Nephron (organoid): ENCODE measurements at regions not wholly inside any gene's neighbourhood (a gene's known extent, or its start where the extent isn't known, plus 50 kb on each side); places are given as distances from the start of the nearest gene placed in this dataset.

ENCODE experiments used
- H3K27ac Mint-ChIP-seq, 3 experiments: 2 replicates each; pipeline ENCODE4 v1.8.0; 2020; ENCODE audit warnings: mixed read lengths in 3 of 3, mild to moderate bottlenecking in 2 of 3, moderate library complexity in 1 of 3
- H3K27me3 Mint-ChIP-seq: 2 replicates; pipeline ENCODE4 v1.8.0; 2021; ENCODE audit warnings: low read depth, mild to moderate bottlenecking, moderate library complexity, mixed read lengths
- H3K36me3 Mint-ChIP-seq: 2 replicates; pipeline ENCODE4 v1.8.0; 2020; ENCODE audit warnings: low read depth, mixed read lengths
- H3K4me1 Mint-ChIP-seq: 2 replicates; pipeline ENCODE4 v1.8.0; 2020; ENCODE audit warnings: mixed read lengths
- H3K4me3 Mint-ChIP-seq, 3 experiments: 2 replicates each; pipeline ENCODE4 v1.8.0; 2020; ENCODE audit warnings: mild to moderate bottlenecking in 3 of 3, mixed read lengths in 3 of 3, moderate library complexity in 2 of 3
- H3K9me3 Mint-ChIP-seq: 2 replicates; pipeline ENCODE4 v1.8.0; 2020; ENCODE audit warnings: mixed read lengths
- CTCF ChIP-seq, 3 experiments: fragments of 200-600 bp; sonication (generic); IDR thresholded peaks; one replicate each; pipeline ENCODE4 v1.5.0; 2021; ENCODE audit warnings: antibody characterized with exemption in 3 of 3; ENCODE audit not compliant: unreplicated experiment in 3 of 3

DNA sequence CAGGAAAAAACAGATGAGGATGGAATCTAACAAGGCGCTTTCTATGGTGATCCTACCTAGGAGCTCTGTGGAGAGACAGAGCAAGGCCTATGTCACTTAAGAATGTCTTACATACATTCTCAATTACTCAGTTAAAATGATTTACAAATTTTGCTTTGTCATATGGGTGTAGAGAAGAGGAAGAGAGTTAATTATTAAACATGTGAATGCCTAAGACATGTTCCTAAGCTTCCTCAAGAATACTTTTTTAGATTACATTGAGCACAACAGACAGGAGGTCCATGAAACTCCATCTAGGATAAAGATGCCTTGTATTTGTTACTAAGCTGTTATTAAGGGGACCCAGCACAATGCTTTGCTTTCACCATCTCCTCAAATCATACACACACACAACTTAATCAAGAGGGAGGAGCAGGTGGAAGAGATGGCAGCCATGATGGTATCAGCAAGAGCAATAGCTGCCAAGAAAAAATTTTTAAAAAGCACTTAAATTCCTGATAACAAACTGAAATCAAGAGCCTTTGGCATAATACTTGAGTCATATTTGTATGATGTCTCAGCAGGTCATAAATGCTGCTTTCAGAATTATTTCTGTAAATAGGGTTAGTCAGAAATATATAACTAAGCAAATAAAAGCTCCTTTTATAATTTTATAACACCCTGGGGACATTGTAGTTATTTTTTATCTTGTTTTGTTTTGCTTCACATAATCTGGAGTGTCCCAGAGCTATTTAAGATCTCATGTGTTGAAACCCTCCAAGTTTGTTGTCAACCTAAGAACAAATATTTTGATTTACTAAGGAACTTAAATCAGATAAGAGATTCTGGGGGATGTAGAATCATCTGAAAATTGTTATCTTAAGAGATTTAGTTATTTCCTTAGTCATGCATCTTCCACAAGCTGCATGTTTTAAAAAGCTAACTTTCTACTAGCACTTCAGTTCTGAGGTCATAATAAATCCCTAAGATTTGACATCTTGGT lies 70.0 kb upstream of the CD2AP start:
- H3K27ac Mint-ChIP-seq: peak overlapping the region; percentile 55 to 70 (median 67)
- TF ChIP-seq CTCF (IDR thresholded peaks at IDR 0.05; ENCODE audit: unreplicated experiment in 3 of 3): no peak
- no peaks in the 10 kb centered on the region for H3K36me3 Mint-ChIP-seq
- no peak overlapping the region for H3K4me3 Mint-ChIP-seq
- peaks cover 20% of the 10 kb centered on the region for H3K4me1 Mint-ChIP-seq
- no peaks in the 10 kb centered on the region for H3K9me3 Mint-ChIP-seq
- H3K27me3 Mint-ChIP-seq: no peaks in the 10 kb centered on the region

DNA sequence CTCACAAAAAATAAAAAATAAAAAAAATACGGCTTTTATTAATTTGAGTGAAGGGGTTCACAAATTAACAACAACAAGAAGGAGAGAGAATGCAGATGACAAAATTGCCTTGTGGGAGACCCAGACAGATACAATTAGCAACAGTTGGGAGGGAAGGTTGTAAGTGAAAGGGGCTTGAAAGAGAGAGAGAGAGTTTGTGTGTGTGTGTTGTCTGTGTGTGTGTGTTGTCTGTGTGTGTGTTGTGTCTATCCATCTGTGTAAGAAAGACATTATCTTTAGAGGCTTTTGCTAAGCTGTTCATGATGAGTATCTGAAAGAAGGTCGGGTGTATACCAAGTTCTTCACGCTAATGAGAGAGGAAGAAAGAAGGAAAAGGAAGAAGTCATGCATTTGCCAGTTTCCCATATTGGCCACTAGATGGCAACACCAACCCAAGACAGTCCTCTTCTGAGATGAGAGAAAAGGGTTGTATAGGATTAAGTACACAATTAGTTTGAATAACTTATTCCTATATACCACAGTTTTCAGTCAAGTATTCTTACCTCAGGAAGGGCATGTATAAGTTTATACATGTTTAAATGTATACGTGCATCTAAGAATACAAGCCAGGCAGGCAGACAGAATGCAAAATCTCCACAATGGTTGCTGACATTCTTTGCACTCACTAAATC lies 63.7 kb upstream of the CD2AP start:
- peak; percentile 89 to 91 (median 90) for TF ChIP-seq CTCF (IDR thresholded peaks at IDR 0.05; ENCODE audit: unreplicated experiment in 3 of 3)
- Mint-ChIP-seq H3K27me3 (no peaks in the 10 kb centered on the region), H3K27ac (peak overlapping the region; percentile 2 to 22 (median 3)), H3K4me3 (peak overlapping the region in 2 of 3 experiments; percentile 23 to 41), H3K36me3 (no peaks in the 10 kb centered on the region), H3K4me1 (peaks cover 17% of the 10 kb centered on the region), H3K9me3 (no peaks in the 10 kb centered on the region)

GRCh38 chr6:47414423-47415167 lies 63.0 kb upstream of the CD2AP start:
- peak overlapping the region in 2 of 3 experiments; percentile 57 to 65 for H3K4me3 Mint-ChIP-seq
- no peaks in the 10 kb centered on the region for H3K9me3 Mint-ChIP-seq
- TF ChIP-seq CTCF (IDR thresholded peaks at IDR 0.05; ENCODE audit: unreplicated experiment in 3 of 3): no peak
- H3K4me1 Mint-ChIP-seq: peaks cover 22% of the 10 kb centered on the region
- no peaks in the 10 kb centered on the region for H3K27me3 Mint-ChIP-seq
- peak overlapping the region; percentile 3 to 84 (median 82) for H3K27ac Mint-ChIP-seq
- H3K36me3 Mint-ChIP-seq: no peaks in the 10 kb centered on the region

DNA sequence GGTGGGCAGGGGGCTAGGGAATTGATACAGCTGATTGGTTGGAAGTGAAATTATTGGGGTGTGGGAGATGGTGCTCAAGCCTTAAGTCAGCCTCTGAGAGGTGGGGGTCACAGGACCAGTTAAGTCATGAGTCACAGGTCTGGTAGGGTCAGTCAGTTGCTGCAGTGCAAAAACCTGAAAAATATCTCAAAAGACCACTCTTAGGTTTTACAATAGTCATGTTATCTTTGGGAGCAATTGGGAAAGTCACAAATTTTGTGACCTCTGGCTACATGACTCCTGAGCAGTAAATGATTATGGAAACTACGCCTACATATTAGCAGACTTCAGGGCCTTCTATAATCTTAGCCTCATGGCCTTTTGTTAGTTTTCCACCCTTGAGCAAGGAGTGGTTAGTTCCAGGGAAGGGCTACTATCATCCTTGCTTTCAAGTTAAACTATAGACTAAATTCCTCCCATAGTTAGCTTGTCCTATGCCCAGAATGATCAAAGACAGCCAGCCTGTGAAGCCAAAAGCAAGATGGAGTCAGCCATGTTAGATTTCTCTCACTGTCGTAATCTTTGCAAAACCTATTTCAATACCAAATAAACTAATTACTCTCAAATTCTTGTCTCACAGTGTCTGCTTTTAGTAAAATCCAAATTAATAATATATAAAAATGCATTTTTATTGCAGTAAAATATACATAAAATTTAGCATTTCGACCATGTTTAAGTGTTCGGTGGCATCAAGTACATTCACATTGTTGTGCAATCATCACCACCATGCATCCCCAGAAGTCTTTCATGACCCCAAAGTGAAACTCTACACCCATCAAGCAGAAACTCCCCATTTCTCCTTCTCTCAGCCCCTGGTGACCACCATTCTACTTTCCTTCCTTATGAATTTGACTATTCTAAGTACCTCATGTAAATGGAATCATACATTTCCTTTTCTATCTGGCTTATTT lies 60.9 kb upstream of the CD2AP start:
- no peak overlapping the region for H3K27ac Mint-ChIP-seq
- H3K9me3 Mint-ChIP-seq: no peaks in the 10 kb centered on the region
- no peak for TF ChIP-seq CTCF (IDR thresholded peaks at IDR 0.05; ENCODE audit: unreplicated experiment in 3 of 3)
- peaks cover 23% of the 10 kb centered on the region for H3K4me1 Mint-ChIP-seq
- H3K27me3 Mint-ChIP-seq: no peaks in the 10 kb centered on the region
- H3K36me3 Mint-ChIP-seq: no peaks in the 10 kb centered on the region
- H3K4me3 Mint-ChIP-seq: no peak overlapping the region

DNA sequence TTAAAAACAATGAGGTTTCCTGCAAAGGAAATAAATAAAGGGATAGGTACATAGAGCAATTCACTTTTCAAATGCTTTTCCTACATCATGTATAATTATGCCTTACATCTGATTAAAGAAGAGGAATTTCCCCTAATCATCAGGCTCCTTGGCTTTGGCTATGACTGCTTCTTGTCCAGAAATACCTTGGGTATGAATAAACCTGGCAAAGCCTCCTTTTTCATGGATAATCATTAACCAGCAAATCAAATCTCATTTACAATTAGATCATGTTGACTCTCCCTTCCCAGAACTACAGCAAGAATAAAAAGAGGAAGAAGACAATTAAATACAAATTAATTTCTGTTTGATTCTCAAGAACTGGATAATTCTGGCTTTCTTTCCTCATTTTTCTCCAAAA lies 58.0 kb upstream of the CD2AP start:
- H3K27ac Mint-ChIP-seq: peak overlapping the region; percentile 49 to 84 (median 59)
- H3K4me1 Mint-ChIP-seq: peaks cover 13% of the 10 kb centered on the region
- H3K27me3 Mint-ChIP-seq: no peaks in the 10 kb centered on the region
- no peaks in the 10 kb centered on the region for H3K36me3 Mint-ChIP-seq
- TF ChIP-seq CTCF (IDR thresholded peaks at IDR 0.05; ENCODE audit: unreplicated experiment in 3 of 3): no peak
- no peak overlapping the region for H3K4me3 Mint-ChIP-seq
- no peaks in the 10 kb centered on the region for H3K9me3 Mint-ChIP-seq
